ENCODE measurements at regions not wholly inside any gene's neighbourhood (a gene's known extent, or its start where the extent isn't known, plus 50 kb on each side); places are given as distances from the start of the nearest gene placed in this dataset.
A peak's percentile ranks its signal among the peaks of the same experiment; 100 is the strongest.

DNA sequence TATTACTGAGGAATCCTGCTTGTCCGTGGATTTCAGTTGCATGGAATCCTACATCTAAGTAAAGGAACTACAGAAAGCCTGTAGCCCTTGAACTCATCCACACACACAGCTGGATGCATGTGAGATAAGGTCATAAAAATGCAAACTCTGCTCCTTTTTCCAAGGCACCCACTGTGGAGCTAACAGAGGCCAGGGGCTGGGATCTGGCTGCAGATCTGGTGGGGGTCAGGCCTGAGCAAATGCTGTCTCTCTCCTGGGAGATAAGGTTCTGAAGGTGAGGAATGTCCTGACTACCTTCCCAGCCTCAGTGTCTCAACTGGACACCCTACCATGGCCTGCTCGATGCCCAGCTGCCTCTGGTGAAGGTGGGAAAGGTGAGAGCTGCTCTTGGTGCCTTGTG lies 321.5 kb downstream of the LRFN2 start:
- TF ChIP-seq, protein P1, sequence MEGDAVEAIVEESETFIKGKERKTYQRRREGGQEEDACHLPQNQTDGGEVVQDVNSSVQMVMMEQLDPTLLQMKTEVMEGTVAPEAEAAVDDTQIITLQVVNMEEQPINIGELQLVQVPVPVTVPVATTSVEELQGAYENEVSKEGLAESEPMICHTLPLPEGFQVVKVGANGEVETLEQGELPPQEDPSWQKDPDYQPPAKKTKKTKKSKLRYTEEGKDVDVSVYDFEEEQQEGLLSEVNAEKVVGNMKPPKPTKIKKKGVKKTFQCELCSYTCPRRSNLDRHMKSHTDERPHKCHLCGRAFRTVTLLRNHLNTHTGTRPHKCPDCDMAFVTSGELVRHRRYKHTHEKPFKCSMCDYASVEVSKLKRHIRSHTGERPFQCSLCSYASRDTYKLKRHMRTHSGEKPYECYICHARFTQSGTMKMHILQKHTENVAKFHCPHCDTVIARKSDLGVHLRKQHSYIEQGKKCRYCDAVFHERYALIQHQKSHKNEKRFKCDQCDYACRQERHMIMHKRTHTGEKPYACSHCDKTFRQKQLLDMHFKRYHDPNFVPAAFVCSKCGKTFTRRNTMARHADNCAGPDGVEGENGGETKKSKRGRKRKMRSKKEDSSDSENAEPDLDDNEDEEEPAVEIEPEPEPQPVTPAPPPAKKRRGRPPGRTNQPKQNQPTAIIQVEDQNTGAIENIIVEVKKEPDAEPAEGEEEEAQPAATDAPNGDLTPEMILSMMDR (IDR thresholded peaks at IDR 0.05), result no peak
- no peak for TF ChIP-seq POLR2A (IDR thresholded peaks at IDR 0.05)
- DNase-seq (ENCODE audit: low spot score in 2 of 2), result no peak
- WGBS, 2 donors, result 66 to 86% methylated on average over 2 of the region's 2 CpGs
- H3K4me3 ChIP-seq (ENCODE audit: low read depth, poor library complexity, severe bottlenecking), result no peak overlapping the region
- intact Hi-C loops (cut with DNase I; ENCODE audit: low total_unique reads), result no loop called here

DNA sequence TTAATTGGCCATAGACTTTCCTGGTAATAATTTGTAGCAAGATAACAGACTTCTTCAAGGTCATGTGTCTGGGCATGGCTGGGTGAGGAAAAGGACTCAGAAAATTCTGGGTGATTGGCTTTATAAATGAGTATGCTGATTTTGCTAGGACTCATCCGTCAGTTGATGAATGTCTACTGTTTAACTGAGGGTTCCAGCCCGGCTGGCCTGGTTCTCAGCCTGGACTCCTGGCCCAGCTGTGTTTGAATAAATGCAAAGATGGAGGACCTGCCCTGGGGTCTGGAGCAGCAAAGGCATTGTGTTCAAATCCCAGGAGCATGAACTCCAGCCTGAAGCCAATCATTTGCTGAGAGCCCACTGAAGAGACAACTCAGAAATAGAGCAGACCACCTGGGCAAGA lies 323.2 kb downstream of the LRFN2 start:
- WGBS, 2 donors, result 50 to 88% methylated on average over 1 to 2 of the region's 2 CpGs
- TF ChIP-seq, protein P1 (IDR thresholded peaks at IDR 0.05), result no peak
- no peak for TF ChIP-seq POLR2A (IDR thresholded peaks at IDR 0.05)
- intact Hi-C loops (cut with DNase I; ENCODE audit: low total_unique reads), result no loop called here
- DNase-seq (ENCODE audit: low spot score in 2 of 2), result peak in 1 of 2 donors; percentile 59
- no peak overlapping the region for H3K4me3 ChIP-seq (ENCODE audit: low read depth, poor library complexity, severe bottlenecking)

DNA sequence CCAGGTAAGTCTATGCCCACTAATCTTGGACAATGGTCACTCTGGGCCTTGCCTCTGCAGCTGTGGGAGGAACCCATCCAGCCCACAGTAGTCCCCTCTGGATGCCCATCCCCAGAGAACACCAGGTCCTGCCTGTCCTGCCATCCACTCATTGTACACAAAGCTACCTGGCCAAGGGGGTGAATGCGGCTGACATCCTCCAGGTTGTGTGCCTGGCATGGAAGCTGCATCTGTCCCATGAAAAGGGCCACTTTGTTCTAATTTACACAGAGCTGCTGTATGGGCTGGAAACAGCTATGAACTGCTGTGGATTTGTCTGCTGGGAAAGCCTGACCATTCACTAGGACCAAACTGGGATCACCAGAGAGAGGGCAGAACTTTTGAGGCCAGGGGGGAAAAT lies 324.8 kb downstream of the LRFN2 start:
- 92 to 100% methylated on average over 1 of the region's 1 CpG for WGBS, 2 donors
- peak in 1 of 2 donors; percentile 53 for DNase-seq (ENCODE audit: low spot score in 2 of 2)

DNA sequence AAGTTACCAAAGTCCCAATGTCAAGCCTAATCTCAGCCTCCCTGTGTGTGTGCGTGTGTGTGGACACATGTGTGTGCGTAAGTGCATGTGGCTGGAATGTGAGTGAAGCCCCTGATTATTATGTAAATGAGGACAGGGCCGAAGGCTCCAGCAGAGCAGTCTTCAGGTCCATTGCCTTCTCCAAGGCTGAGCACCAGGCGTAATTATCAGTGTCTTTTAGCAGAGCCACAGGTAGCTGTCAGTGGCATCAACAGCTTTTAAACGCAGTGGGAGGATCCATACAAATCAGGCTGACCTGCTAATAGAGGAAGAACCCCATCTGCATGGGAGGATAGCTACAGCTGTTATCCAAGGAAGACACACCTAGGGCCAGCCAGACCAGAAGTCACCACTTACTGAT lies 324.3 kb upstream of the MOCS1 start:
- TF ChIP-seq, protein P1 (IDR thresholded peaks at IDR 0.05), result no peak
- no peak for TF ChIP-seq POLR2A (IDR thresholded peaks at IDR 0.05)
- 74 to 77% methylated on average over 5 of the region's 5 CpGs for WGBS, 2 donors
- no peak for DNase-seq (ENCODE audit: low spot score in 2 of 2)
- H3K4me3 ChIP-seq (ENCODE audit: low read depth, poor library complexity, severe bottlenecking), result no peak overlapping the region
- intact Hi-C loops (cut with DNase I; ENCODE audit: low total_unique reads), result loop anchor here (5.0 kb wide), 1 partner anchor 904 kb away; the partner anchor contains the start of gene TREM2

More for the DNA sequence above, 324.8 kb downstream of the LRFN2 start:
- H3K4me3 ChIP-seq (ENCODE audit: low read depth, poor library complexity, severe bottlenecking), result no peak overlapping the region
- intact Hi-C loops (cut with DNase I; ENCODE audit: low total_unique reads), result no loop called here
- TF ChIP-seq, protein P1 (IDR thresholded peaks at IDR 0.05), result no peak
- TF ChIP-seq POLR2A (IDR thresholded peaks at IDR 0.05), result no peak

DNA sequence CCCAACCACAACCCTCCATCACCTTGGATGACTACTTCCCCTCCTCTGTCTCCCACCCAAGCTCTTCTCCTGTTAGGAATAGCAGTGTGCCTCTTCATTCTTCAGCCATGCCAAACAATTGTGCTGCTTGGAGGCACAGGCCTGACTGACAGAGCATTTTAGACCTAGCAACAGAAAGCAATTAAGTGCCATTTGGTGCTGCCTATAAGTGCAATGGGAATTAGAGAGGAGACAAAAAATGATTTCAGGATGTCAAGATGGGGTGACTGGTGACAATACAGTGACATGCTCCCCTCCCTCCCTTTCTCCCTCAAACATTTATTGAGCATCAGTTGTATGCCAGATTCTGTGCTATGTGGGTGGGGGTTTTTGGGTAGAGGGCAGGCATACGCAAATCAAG lies 322.6 kb upstream of the MOCS1 start:
- intact Hi-C loops (cut with DNase I; ENCODE audit: low total_unique reads), result loop anchor here (5.0 kb wide), 1 partner anchor 905 kb away; the partner anchor contains the start of gene TREM2

More for the DNA sequence above, 322.6 kb upstream of the MOCS1 start:
- WGBS, 2 donors, result 86 to 100% methylated on average over 1 of the region's 1 CpG
- no peak overlapping the region for H3K4me3 ChIP-seq (ENCODE audit: low read depth, poor library complexity, severe bottlenecking)
- no peak for TF ChIP-seq POLR2A (IDR thresholded peaks at IDR 0.05)
- TF ChIP-seq, protein P1 (IDR thresholded peaks at IDR 0.05), result no peak
- DNase-seq (ENCODE audit: low spot score in 2 of 2), result peak in 1 of 2 donors; percentile 40

Measured in lower leg skin (tissue), 4 donors.